PC-3 (cell line): ENCODE measurements at regions not wholly inside any gene's neighbourhood (a gene's known extent, or its start where the extent isn't known, plus 50 kb on each side); places are given as distances from the start of the nearest gene placed in this dataset.

ENCODE experiments used
- ATAC-seq: fragments of 200-7000 bp; cut with Tn5 transposase; 2 replicates; pipeline ENCODE4 v1.9.1; 2020; ENCODE audit warnings: mild to moderate bottlenecking, moderate library complexity
- BruUV-seq: library from RNA; stranded (reverse); fragments of 400-500 nt; replicated peaks from 2 replicates; lab custom pipeline; 2021; lab: Mats Ljungman, UMichigan
- CTCF ChIA-PET: fragments of 300-600 bp; sonication (Branson Sonifier 250); formaldehyde crosslinking; loops from one replicate; lab custom pipeline; 2022; ENCODE audit warnings: antibody characterized with exemption; lab: Charles Lee
- POLR2A ChIA-PET: fragments of 300-600 bp; sonication (Branson Sonifier 250); formaldehyde crosslinking; loops from one replicate; lab custom pipeline; 2022; ENCODE audit warnings: antibody characterized with exemption; ENCODE audit not compliant: unreplicated experiment; lab: Charles Lee
- DNase-seq: peaks from one replicate; pipeline ENCODE4 v3.0.0-alpha.2; 2015
- H2AFZ ChIP-seq: fragments of 300-600 bp; sonication (generic); 2 replicates; pipeline ENCODE4 v1.6.0; 2016; ENCODE audit warnings: antibody characterized with exemption, low read length
- H3F3A ChIP-seq: fragments of 300-600 bp; sonication (generic); one replicate; pipeline ENCODE4 v1.6.0; 2017; ENCODE audit warnings: antibody characterized with exemption, low read length, control low read depth, mild to moderate bottlenecking; ENCODE audit not compliant: unreplicated experiment
- H3K27ac ChIP-seq: fragments of 300-600 bp; sonication (generic); 2 replicates; pipeline ENCODE4 v1.5.1; 2016; ENCODE audit warnings: mild to moderate bottlenecking, low read length
- H3K27me3 ChIP-seq: fragments of 300-600 bp; sonication (generic); 2 replicates; pipeline ENCODE4 v1.6.1; 2016; ENCODE audit warnings: low read length, mixed read lengths
- H3K36me3 ChIP-seq: fragments of 300-600 bp; sonication (generic); 2 replicates; pipeline ENCODE4 v1.6.1; 2016; ENCODE audit warnings: low read depth, mixed run types, low read length, mixed read lengths
- H3K4me1 ChIP-seq: fragments of 300-600 bp; sonication (generic); 2 replicates; pipeline ENCODE4 v1.5.1; 2016; ENCODE audit warnings: low read length; ENCODE audit not compliant: insufficient read depth
- H3K4me2 ChIP-seq: fragments of 300-600 bp; sonication (generic); 2 replicates; pipeline ENCODE4 v1.6.0; 2016; ENCODE audit warnings: low read length
- H3K4me3 ChIP-seq: fragments of 300-600 bp; sonication (generic); 2 replicates; pipeline ENCODE4 v1.5.1; 2016; ENCODE audit warnings: mild to moderate bottlenecking, low read length, mixed read lengths
- H3K79me2 ChIP-seq: fragments of 300-600 bp; sonication (generic); 2 replicates; pipeline ENCODE4 v1.6.1; 2017; ENCODE audit warnings: low read length, mixed read lengths
- H3K9ac ChIP-seq: fragments of 300-600 bp; sonication (generic); 2 replicates; pipeline ENCODE4 v1.6.0; 2016; ENCODE audit warnings: mild to moderate bottlenecking, low read length
- H3K9me2 ChIP-seq: fragments of 300-600 bp; sonication (generic); replicated peaks from 2 replicates; pipeline ENCODE4 v1.6.1; 2016; ENCODE audit warnings: mixed run types, low read length, mixed read lengths
- H3K9me3 ChIP-seq: fragments of 300-600 bp; sonication (generic); 2 replicates; pipeline ENCODE4 v1.6.1; 2016; ENCODE audit warnings: low read length, mixed read lengths
- H4K20me1 ChIP-seq: fragments of 300-600 bp; sonication (generic); 2 replicates; pipeline ENCODE4 v1.6.1; 2016; ENCODE audit warnings: low read length, mixed read lengths
- CTCF ChIP-seq: fragments of 300-600 bp; sonication (generic); conservative IDR thresholded peaks from 2 replicates; pipeline ENCODE4 v1.5.1; 2017; ENCODE audit warnings: antibody characterized with exemption, low read depth, mild to moderate bottlenecking, low read length
- EZH2 ChIP-seq: fragments of 300-600 bp; sonication (generic); IDR thresholded peaks from one replicate; pipeline ENCODE4 v1.6.1; 2017; ENCODE audit warnings: antibody characterized with exemption, mild to moderate bottlenecking, low read length; ENCODE audit not compliant: unreplicated experiment
- EZH2phosphoT487 ChIP-seq: fragments of 300-600 bp; sonication (generic); IDR thresholded peaks from 2 replicates; pipeline ENCODE4 v1.6.1; 2018; ENCODE audit warnings: mild to moderate bottlenecking, antibody characterized with exemption, low read length, borderline replicate concordance
- intact Hi-C: fragments of 100-400 bp; cut with micrococcal nuclease; formaldehyde crosslinking; loops from 2 replicates; pipeline ENCODE4 v1.9.0; 2023

GRCh38 chr15:49742381-49742780, 121.5 kb downstream of the DTWD1 start:
- Histone ChIP-seq H3K36me3 (no peaks in the 10 kb centered on the region), H3K9ac (no peak overlapping the region), H2AFZ (no peak overlapping the region), H3K9me2 (no peaks in the 10 kb centered on the region), H3K4me3 (no peak overlapping the region), H3K4me2 (no peak overlapping the region), H4K20me1 (no peaks in the 10 kb centered on the region), H3K9me3 (no peaks in the 10 kb centered on the region), H3F3A (no peaks in the 10 kb centered on the region), H3K27me3 (no peaks in the 10 kb centered on the region), H3K4me1 (no peaks in the 10 kb centered on the region), H3K79me2 (no peaks in the 10 kb centered on the region), H3K27ac (no peak overlapping the region)
- CTCF ChIA-PET: no interaction called here
- intact Hi-C loops: no loop called here
- ATAC-seq (no peak), DNase-seq (no peak)
- BruUV-seq: no TSS peak
- POLR2A ChIA-PET: no interaction called here
- TF ChIP-seq EZH2 (no peak), CTCF (no peak), EZH2phosphoT487 (no peak)

- Histone ChIP-seq H2AFZ (no peak overlapping the region), H3K4me2 (no peak overlapping the region), H3K36me3 (no peaks in the 10 kb centered on the region), H3F3A (no peaks in the 10 kb centered on the region), H3K4me3 (no peak overlapping the region), H3K9me3 (no peaks in the 10 kb centered on the region), H3K79me2 (no peaks in the 10 kb centered on the region), H3K27me3 (no peaks in the 10 kb centered on the region), H3K4me1 (no peaks in the 10 kb centered on the region), H3K9ac (no peak overlapping the region), H4K20me1 (no peaks in the 10 kb centered on the region), H3K27ac (no peak overlapping the region), H3K9me2 (no peaks in the 10 kb centered on the region)
- no TSS peak for BruUV-seq
- no peak for TF ChIP-seq CTCF
- TF ChIP-seq EZH2: no peak
- no peak for TF ChIP-seq EZH2phosphoT487
- CTCF ChIA-PET: no interaction called here
- ATAC-seq (no peak), DNase-seq (no peak)
- intact Hi-C loops: no loop called here
- POLR2A ChIA-PET: no interaction called here
Measured at GRCh38 chr15:49747340-49747739, 126.5 kb downstream of the DTWD1 start.

- no peaks in the 10 kb centered on the region for H3K9me3 ChIP-seq
- H4K20me1 ChIP-seq: no peaks in the 10 kb centered on the region
- H3K79me2 ChIP-seq: no peaks in the 10 kb centered on the region
- intact Hi-C loops: no loop called here
- H2AFZ ChIP-seq: no peak overlapping the region
- H3K9ac ChIP-seq: no peak overlapping the region
- POLR2A ChIA-PET: no interaction called here
- ATAC-seq (no peak), DNase-seq (no peak)
- no peaks in the 10 kb centered on the region for H3K27me3 ChIP-seq
- H3K4me2 ChIP-seq: no peak overlapping the region
- no peak overlapping the region for H3K27ac ChIP-seq
- no peaks in the 10 kb centered on the region for H3F3A ChIP-seq
- CTCF ChIA-PET: no interaction called here
- TF ChIP-seq CTCF (no peak), EZH2phosphoT487 (no peak), EZH2 (no peak)
- H3K9me2 ChIP-seq: no peaks in the 10 kb centered on the region
- no peaks in the 10 kb centered on the region for H3K36me3 ChIP-seq
- BruUV-seq: no TSS peak
- H3K4me3 ChIP-seq: no peak overlapping the region
- no peaks in the 10 kb centered on the region for H3K4me1 ChIP-seq
Measured at GRCh38 chr15:49748791-49749190, 127.9 kb downstream of the DTWD1 start.
